NT2/D1 (cell line): ENCODE measurements at regions not wholly inside any gene's neighbourhood (a gene's known extent, or its start where the extent isn't known, plus 50 kb on each side); places are given as distances from the start of the nearest gene placed in this dataset.

Experiments
- DNase-seq: peaks from one replicate; pipeline ENCODE4 v3.0.0-alpha.2; 2011; ENCODE audit warnings: low read depth, low spot score
- H3K27me3 ChIP-seq: 2 replicates; pipeline ENCODE4 v1.6.0; 2011; ENCODE audit warnings: mild to moderate bottlenecking; ENCODE audit not compliant: insufficient read length, insufficient read depth
- H3K36me3 ChIP-seq: 2 replicates; pipeline ENCODE4 v1.6.1; 2011; ENCODE audit warnings: mild to moderate bottlenecking, low read length, mixed read lengths; ENCODE audit not compliant: insufficient read depth, insufficient read length
- H3K4me1 ChIP-seq: 2 replicates; pipeline ENCODE4 v1.5.1; 2011; ENCODE audit not compliant: insufficient read depth, insufficient read length
- H3K4me3 ChIP-seq: 2 replicates; pipeline ENCODE4 v1.5.1; 2011; ENCODE audit warnings: low read depth; ENCODE audit not compliant: insufficient read length
- H3K9ac ChIP-seq: 2 replicates; pipeline ENCODE4 v1.6.0; 2011; ENCODE audit warnings: low read depth; ENCODE audit not compliant: insufficient read length
- H3K9me3 ChIP-seq: 2 replicates; pipeline ENCODE4 v1.5.1; 2011; ENCODE audit warnings: mild to moderate bottlenecking, low read length; ENCODE audit not compliant: insufficient read depth
- SUZ12 ChIP-seq: IDR thresholded peaks from 2 replicates; pipeline ENCODE4 v1.6.1; 2011; ENCODE audit not compliant: insufficient read length, insufficient read depth; ENCODE audit errors: extremely low read depth
- YY1 ChIP-seq: IDR thresholded peaks from 2 replicates; pipeline ENCODE4 v1.6.1; 2011; ENCODE audit not compliant: insufficient read length, insufficient read depth
- ZNF274 ChIP-seq: IDR thresholded peaks from 2 replicates; pipeline ENCODE4 v1.6.1; 2011; ENCODE audit warnings: mild to moderate bottlenecking, low read depth, low read length

GRCh38 chr10:111410740-111411139 is 333.9 kb downstream of the ADRA2A start:
- Histone ChIP-seq H3K36me3 (no peaks in the 10 kb centered on the region), H3K27me3 (no peaks in the 10 kb centered on the region), H3K9me3 (no peaks in the 10 kb centered on the region), H3K4me1 (no peaks in the 10 kb centered on the region), H3K9ac (no peak overlapping the region), H3K4me3 (no peak overlapping the region)
- no peak for DNase-seq
- TF ChIP-seq SUZ12 (no peak), ZNF274 (no peak), YY1 (no peak)

DNA sequence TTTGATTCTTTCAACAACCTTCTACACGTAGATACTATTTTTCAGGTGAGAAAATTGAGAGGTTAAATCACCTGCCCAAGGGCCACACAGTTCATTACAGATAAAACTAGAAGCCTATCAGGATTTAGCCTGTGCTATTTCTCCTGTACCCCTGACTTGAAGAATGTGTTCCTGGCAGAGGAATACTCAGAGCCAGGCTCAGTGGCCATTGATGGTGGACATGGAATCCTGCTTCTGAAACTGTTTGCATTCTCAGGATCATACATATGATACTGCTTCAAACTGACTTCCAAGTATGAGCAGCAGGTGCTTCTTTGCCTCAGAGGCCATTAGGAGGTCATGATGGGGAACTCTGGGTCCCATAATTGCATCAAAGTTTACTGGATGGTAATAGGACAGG is 348.6 kb downstream of the ADRA2A start:
- no peaks in the 10 kb centered on the region for H3K27me3 ChIP-seq
- TF ChIP-seq YY1 (no peak), ZNF274 (no peak), SUZ12 (no peak)
- no peak overlapping the region for H3K4me3 ChIP-seq
- no peaks in the 10 kb centered on the region for H3K36me3 ChIP-seq
- H3K9me3 ChIP-seq, result no peaks in the 10 kb centered on the region
- H3K4me1 ChIP-seq, result no peaks in the 10 kb centered on the region
- DNase-seq, result no peak
- H3K9ac ChIP-seq, result no peak overlapping the region

DNA sequence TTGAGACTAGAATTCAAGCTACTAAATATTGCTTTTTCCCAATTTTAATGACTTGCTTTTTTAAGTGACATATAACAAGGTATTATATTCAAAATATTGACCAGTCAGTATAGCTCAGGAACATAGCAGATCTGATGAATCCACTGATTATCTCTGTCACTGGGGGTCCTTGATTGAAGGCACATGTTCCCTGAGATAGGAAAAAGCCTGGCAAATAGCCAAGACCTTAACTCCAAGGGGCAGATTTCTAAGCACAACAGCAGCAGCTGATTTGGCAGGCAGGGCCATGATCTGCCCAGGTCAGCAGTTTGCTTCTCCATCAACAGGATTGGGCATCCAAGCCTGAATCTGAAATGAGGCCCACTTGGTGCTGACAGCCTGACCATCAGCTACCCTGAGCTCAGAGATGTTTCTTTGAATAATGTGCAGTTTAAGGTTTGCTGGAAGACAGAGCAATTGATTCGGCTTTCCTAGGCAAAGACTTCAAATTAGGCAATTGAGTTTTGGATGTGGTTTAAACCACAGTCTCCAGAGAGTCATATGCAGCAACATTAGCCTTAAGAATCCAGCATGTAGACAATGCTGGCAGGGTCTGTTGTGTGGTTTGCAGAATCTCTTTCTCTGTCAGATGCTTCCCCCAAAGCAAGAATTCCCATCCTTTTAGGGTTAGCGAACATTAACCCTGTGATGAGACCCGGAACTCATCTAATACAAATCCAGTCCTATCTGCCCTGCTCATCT is 352.6 kb downstream of the ADRA2A start:
- H3K27me3 ChIP-seq, result no peaks in the 10 kb centered on the region
- DNase-seq, result no peak
- TF ChIP-seq ZNF274 (no peak), YY1 (no peak), SUZ12 (no peak)

GRCh38 chr10:111430070-111430469 is 353.2 kb downstream of the ADRA2A start:
- no peak overlapping the region for H3K4me3 ChIP-seq
- TF ChIP-seq YY1, result no peak
- no peaks in the 10 kb centered on the region for H3K36me3 ChIP-seq
- no peaks in the 10 kb centered on the region for H3K9me3 ChIP-seq
- DNase-seq, result no peak
- no peaks in the 10 kb centered on the region for H3K27me3 ChIP-seq
- H3K9ac ChIP-seq, result no peak overlapping the region
- no peaks in the 10 kb centered on the region for H3K4me1 ChIP-seq

More for the DNA sequence above, 352.6 kb downstream of the ADRA2A start:
- Histone ChIP-seq H3K36me3 (no peaks in the 10 kb centered on the region), H3K4me3 (no peak overlapping the region), H3K9ac (no peak overlapping the region), H3K9me3 (no peaks in the 10 kb centered on the region), H3K4me1 (no peaks in the 10 kb centered on the region)

DNA sequence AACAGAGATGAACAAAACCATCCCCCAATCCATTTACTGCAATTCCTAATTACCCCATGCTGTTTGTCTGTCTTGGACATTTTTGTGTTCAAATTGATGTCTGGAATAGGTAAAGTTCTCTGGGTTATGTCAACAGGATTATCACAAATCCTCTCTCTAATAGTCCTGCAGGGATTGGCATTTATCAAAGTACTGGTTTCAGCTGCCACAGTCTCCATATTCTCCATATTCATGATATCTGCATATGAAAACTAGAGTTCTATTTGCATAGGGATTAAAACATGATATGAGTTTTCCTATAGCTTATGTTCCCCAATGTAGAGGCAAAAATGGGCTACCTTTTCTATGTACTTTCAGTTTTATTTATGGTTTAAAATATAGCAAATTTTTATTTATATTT is 355.8 kb downstream of the ADRA2A start:
- no peaks in the 10 kb centered on the region for H3K36me3 ChIP-seq

GRCh38 chr10:111435871-111436270 is 359.0 kb downstream of the ADRA2A start:
- Histone ChIP-seq H3K9ac (no peak overlapping the region), H3K9me3 (no peaks in the 10 kb centered on the region), H3K4me3 (no peak overlapping the region), H3K4me1 (no peaks in the 10 kb centered on the region), H3K27me3 (no peaks in the 10 kb centered on the region), H3K36me3 (no peaks in the 10 kb centered on the region)
- TF ChIP-seq YY1 (no peak), ZNF274 (no peak), SUZ12 (no peak)
- no peak for DNase-seq

More for the DNA sequence above, 355.8 kb downstream of the ADRA2A start:
- no peak for DNase-seq
- H3K4me1 ChIP-seq, result no peaks in the 10 kb centered on the region
- TF ChIP-seq YY1, result no peak
- no peaks in the 10 kb centered on the region for H3K9me3 ChIP-seq
- H3K4me3 ChIP-seq, result no peak overlapping the region
- no peak overlapping the region for H3K9ac ChIP-seq
- no peaks in the 10 kb centered on the region for H3K27me3 ChIP-seq

DNA sequence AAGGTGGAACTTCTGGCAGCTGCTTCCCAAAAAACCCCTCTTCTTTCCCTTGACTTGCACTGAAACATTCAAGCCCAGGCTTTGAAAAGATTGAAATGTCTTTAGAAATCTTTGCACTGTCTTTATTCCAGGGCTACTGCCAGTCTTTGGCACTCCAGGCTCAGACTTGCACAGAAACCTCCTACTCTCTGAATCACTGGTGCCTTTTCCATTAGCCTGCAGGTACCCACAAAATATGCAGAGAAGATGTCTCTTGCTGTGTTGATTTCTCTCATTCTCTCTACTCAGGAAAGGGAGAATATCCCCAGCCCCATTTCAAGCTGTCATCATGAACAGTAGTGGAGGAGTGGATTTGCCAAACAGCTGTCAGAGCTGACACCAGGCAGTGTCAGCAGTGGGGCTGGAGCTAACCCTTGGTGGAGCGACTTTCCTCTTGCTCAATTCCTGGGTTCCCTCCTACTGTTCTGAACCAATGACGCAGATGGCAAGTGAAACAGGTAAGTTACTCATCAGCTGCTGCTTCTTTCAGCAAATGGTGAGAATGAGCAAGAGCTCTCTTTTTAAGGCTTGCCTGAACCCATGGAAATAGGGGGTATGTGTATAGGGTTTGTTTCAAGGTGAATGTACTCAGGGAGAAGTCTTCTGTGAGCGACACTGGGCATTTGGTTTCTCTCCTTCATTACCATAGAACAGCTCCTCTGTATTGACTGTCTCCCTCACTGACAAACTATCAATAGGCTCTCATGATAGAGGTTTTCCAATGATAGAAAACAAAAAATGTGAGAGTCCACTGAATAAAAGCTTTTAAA is 362.4 kb downstream of the ADRA2A start:
- no peaks in the 10 kb centered on the region for H3K36me3 ChIP-seq
- TF ChIP-seq YY1 (no peak), SUZ12 (no peak), ZNF274 (no peak)
- H3K4me3 ChIP-seq, result no peak overlapping the region
- no peak for DNase-seq
- H3K4me1 ChIP-seq, result no peaks in the 10 kb centered on the region
- no peak overlapping the region for H3K9ac ChIP-seq
- no peaks in the 10 kb centered on the region for H3K27me3 ChIP-seq
- H3K9me3 ChIP-seq, result no peaks in the 10 kb centered on the region
